CMK (cell line): ENCODE measurements at regions not wholly inside any gene's neighbourhood (a gene's known extent, or its start where the extent isn't known, plus 50 kb on each side); places are given as distances from the start of the nearest gene placed in this dataset.

Experiments used
- DNase-seq: peaks from one replicate; pipeline ENCODE4 v3.0.0-alpha.2; 2010; ENCODE audit warnings: low read depth

GRCh38 chr6:4560221-4561077 is 215.8 kb upstream of the CDYL start:
- no peak for DNase-seq

GRCh38 chr6:4559281-4559875 is 216.8 kb upstream of the CDYL start:
- no peak for DNase-seq

GRCh38 chr6:4554645-4555044 is 221.6 kb upstream of the CDYL start:
- DNase-seq = no peak

GRCh38 chr6:4553387-4553786 is 222.8 kb upstream of the CDYL start:
- no peak for DNase-seq

- DNase-seq = no peak
Measured at GRCh38 chr6:4550227-4550597, 226.0 kb upstream of the CDYL start.

- no peak for DNase-seq
Measured at GRCh38 chr6:4549556-4550226, 226.5 kb upstream of the CDYL start.

- DNase-seq = no peak
Measured at GRCh38 chr6:4545893-4546292, 230.3 kb upstream of the CDYL start.

GRCh38 chr6:4543596-4543995 is 232.6 kb upstream of the CDYL start:
- no peak for DNase-seq

DNA sequence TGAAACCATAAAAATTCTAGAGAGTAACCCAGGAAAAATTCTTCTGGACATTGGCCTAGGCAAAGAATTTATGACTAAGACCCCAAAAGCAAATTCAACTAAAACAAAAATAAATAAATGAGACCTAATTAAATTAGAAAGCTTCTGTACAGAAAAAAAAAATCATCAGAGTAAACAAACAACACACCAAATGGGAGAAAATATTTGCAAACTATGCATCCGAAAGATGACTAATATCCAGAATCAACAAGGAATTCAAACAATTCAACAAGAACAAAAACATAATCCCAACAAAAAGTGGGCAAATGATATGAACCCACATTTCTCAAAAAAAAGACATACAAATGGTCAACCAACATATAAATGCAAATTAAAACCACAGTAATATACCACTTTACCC is 242.6 kb upstream of the CDYL start:
- DNase-seq = no peak

DNA sequence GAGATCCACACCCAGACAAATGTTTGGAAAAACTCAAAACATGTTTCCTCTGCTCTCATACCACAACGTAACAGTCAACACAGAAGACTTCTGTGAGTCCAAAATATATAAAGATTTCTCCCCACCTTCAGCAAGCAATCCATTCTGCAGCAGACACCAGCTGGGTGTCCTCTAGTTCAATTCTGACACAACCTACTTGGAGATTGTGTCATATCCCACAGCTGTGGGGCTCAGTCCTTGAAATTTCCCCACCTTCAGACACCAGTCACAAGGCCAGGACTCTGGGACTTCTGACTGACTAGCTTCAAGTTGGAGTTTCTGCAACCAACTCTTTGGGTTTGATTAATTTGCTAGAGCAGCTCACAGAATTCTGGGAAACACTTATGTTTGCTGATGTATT is 244.8 kb upstream of the CDYL start:
- no peak for DNase-seq

DNA sequence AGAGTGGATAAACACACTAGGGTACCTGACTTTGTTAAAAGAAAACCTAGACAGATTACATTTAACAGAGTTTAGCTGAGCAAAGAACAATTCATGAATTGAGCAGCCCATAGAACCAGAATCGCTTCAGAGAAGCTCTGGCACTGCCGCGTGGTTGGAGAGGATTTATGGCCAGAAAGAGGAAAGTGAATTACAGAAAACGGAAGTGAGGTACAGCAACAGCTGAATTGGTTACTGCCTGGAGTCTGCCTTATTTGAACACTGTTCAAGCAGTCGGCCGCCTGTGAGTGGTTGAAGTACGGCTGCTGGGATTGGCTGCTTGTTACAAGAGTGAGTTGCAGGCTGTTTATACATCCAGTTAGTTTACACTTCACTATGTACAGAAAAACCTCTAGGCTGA is 253.8 kb upstream of the CDYL start:
- no peak for DNase-seq

DNA sequence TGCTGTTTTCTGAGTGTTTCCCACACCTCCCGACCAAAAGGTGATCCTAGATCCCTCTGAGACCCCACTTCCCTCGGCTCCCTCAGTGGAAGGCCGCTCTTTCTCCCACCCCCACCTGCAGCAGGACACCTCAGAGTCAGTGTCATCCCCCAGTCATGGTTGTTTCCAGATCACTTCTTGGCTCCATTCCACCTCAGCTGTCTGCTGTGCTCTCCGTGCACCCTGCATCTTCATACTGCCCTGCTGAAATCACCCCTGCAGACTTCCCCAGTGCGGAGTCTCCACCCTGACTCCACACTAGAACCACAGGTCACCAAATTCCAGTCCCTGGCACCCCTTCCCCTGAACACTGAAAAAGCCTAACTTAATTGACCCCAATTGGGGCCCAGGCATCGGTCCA is 255.1 kb upstream of the CDYL start:
- no peak for DNase-seq

DNA sequence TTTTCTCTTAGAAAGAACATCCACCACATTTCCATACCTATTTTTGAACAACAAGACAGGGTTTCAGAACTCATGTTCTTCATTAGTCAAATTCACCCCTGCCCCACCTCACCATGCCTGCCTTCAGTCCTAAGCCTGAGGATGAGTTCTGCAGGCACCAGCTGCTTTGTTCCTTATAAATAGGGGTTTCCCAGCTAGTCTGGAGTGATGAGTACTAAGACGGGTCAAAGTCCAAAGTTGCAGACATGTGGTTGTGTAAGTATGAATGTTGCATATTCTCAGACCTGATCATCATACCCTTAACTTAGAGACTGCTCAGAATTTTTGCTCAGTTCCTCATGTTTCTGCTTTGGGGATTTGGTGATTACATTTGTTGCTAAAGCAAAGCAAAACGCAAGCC is 257.7 kb upstream of the CDYL start:
- no peak for DNase-seq

GRCh38 chr6:4516206-4516605 is 260.0 kb upstream of the CDYL start:
- DNase-seq = no peak

DNA sequence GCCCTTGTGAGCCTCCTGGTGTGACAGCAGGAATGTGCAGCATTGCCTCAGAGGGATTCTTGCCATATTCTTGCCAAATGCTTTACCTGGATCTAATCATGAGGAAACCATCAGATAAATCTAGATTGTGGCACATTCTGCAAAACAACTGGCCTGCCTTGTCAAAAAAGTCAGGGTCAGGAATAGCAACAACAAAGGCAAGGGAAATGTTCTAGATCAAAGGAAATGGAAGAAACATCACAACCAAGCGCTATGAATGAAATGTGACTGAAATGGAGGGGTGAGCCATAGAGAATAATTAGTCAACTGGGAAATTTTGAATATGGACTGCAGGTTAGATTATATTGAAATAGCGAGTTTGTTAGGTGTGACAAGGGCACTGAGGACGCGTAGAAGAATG is 262.6 kb upstream of the CDYL start:
- no peak for DNase-seq

- no peak for DNase-seq
Measured at GRCh38 chr6:4512051-4512471, 264.1 kb upstream of the CDYL start.

DNA sequence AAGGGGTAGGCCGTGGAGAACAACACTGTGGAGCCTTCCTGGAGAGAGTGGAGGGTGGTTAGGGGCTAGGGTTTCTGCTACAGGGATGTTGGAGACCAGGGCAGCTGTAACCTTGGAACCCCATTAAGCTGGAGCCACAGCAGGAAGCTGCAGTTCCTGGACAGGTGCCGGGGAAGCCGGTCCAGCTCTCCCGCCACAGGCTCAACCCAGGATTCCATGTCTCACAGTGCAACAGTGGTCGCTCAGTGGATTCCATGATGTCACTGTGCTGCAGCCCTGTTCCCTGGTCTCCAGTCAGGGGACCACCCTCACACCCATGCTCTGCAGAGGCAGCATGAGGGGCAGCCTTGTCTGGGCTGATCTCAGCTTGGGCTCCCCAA is 264.6 kb upstream of the CDYL start:
- DNase-seq = no peak

- DNase-seq = no peak
Measured at GRCh38 chr6:4510906-4511640, 265.1 kb upstream of the CDYL start.

- DNase-seq = no peak
Measured at GRCh38 chr6:4510317-4510716, 265.9 kb upstream of the CDYL start.

DNA sequence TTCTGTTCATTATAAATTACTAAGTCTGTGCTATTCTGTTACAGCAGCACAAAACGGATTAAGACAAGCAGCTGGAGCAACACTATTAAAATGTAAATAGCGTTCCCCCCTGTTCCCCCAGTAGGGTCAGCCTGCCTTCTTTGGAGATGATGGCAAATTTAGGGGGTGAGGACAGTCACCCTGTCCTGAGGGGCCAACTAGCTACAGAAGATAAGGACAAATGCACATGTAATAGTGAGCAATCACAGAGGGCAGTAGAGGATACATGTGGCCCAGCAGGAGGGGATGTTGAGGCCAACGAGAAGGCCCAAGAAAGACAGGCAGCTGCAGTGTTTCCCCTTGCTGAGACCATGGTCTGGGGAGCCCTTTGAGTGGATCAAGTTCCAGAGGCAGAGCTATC is 266.7 kb upstream of the CDYL start:
- DNase-seq = no peak

DNA sequence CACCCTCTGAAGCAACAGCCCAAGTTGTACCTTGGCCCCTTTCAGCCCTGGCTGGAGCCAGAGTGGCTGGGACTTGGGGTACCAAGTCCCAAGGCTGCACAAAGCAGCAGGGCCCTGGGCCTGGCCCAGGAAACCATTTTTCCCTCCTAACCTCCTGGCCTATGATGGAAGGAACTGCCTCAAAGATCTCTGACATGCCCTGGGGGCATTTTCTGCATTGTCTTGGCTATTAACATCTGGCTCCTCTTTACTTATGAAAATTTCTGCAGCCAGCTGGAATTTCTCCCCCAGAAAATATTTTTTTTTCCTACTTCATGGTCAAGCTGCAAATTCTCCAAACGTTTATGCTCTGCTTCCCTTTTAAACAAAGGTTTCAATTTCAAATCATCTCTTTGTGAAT is 269.4 kb upstream of the CDYL start:
- DNase-seq = no peak

GRCh38 chr6:4506223-4506622 is 270.0 kb upstream of the CDYL start:
- DNase-seq = no peak

- no peak for DNase-seq
Measured at GRCh38 chr6:4504700-4505099, 271.5 kb upstream of the CDYL start.
